Progenitor cell of endocrine pancreas (in vitro differentiated cells): ENCODE measurements at regions not wholly inside any gene's neighbourhood (a gene's known extent, or its start where the extent isn't known, plus 50 kb on each side); places are given as distances from the start of the nearest gene placed in this dataset.

ENCODE experiments used
- DNase-seq: peaks from one replicate; pipeline ENCODE4 v3.0.0; 2021; ENCODE audit warnings: low spot score; ENCODE audit not compliant: unreplicated experiment
- H3K27ac Mint-ChIP-seq: 2 replicates; pipeline ENCODE4 v1.8.0; 2021; ENCODE audit warnings: mild to moderate bottlenecking, moderate library complexity, mixed read lengths
- H3K27me3 Mint-ChIP-seq: 2 replicates; pipeline ENCODE4 v1.8.0; 2021; ENCODE audit warnings: mixed read lengths
- H3K36me3 Mint-ChIP-seq: 2 replicates; pipeline ENCODE4 v1.8.0; 2022; ENCODE audit warnings: mixed read lengths; ENCODE audit not compliant: insufficient read depth
- H3K4me1 Mint-ChIP-seq: 2 replicates; pipeline ENCODE4 v1.8.0; 2021; ENCODE audit warnings: low read depth, mixed read lengths
- H3K4me3 Mint-ChIP-seq: 2 replicates; pipeline ENCODE4 v1.8.0; 2021; ENCODE audit warnings: low read depth, mild to moderate bottlenecking, moderate library complexity, mixed read lengths
- H3K9me3 Mint-ChIP-seq: 2 replicates; pipeline ENCODE4 v1.8.0; 2021; ENCODE audit warnings: low read depth, mixed read lengths
- TF ChIP-seq, protein P1 (sequence below): fragments of 200-600 bp; sonication (generic); IDR thresholded peaks from one replicate; pipeline ENCODE4 v1.5.0; 2021; ENCODE audit warnings: antibody characterized with exemption, mild to moderate bottlenecking; ENCODE audit not compliant: unreplicated experiment

DNA sequence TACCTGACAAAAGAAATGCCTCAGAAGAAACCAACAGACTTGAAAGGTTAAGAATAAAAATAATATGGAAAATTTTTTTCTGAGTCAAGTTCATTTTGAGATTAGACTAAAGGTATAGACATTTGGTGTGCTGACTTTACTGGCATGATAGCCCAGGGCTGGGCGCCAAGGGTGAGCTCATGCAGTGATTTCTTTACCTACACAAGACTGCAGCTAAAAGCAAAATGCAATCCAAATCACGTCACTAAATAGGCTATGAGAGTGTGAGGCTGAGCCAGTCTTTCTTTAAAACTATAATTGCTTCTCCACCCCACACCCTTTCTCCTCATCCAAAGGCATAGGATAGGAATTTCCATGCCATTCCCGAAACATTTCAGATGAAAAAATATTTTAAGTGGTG lies 196.5 kb downstream of the FAM76B start:
- Mint-ChIP-seq H3K27me3 (peaks cover 9% of the 10 kb centered on the region), H3K27ac (no peak overlapping the region), H3K4me3 (no peak overlapping the region), H3K36me3 (no peaks in the 10 kb centered on the region), H3K4me1 (peaks cover 14% of the 10 kb centered on the region), H3K9me3 (no peaks in the 10 kb centered on the region)
- TF ChIP-seq, protein P1, sequence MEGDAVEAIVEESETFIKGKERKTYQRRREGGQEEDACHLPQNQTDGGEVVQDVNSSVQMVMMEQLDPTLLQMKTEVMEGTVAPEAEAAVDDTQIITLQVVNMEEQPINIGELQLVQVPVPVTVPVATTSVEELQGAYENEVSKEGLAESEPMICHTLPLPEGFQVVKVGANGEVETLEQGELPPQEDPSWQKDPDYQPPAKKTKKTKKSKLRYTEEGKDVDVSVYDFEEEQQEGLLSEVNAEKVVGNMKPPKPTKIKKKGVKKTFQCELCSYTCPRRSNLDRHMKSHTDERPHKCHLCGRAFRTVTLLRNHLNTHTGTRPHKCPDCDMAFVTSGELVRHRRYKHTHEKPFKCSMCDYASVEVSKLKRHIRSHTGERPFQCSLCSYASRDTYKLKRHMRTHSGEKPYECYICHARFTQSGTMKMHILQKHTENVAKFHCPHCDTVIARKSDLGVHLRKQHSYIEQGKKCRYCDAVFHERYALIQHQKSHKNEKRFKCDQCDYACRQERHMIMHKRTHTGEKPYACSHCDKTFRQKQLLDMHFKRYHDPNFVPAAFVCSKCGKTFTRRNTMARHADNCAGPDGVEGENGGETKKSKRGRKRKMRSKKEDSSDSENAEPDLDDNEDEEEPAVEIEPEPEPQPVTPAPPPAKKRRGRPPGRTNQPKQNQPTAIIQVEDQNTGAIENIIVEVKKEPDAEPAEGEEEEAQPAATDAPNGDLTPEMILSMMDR: no peak
- no peak for DNase-seq

DNA sequence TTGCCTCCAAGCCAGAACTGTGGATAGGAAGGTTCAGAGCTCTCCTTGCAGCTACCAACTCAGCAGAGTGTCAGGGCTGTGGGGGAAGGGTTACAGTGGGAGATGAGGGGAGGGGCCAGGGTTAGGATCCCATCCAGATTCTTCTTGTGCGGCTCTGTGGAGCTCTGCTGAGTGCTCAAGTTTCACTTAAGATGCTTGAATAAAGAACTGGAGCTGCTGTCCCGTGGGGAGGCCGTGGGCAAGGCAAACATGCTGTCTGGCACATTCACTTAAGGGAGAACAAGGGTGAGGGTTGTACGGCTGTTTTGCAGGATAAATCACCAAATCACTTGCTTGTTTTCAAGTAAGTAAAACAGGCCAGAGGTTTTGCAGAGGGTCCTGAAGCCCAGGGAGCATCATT lies 197.1 kb downstream of the FAM76B start:
- peaks cover 9% of the 10 kb centered on the region for H3K4me1 Mint-ChIP-seq
- no peak for DNase-seq
- TF ChIP-seq, protein P1: no peak
- H3K9me3 Mint-ChIP-seq: no peaks in the 10 kb centered on the region
- H3K27ac Mint-ChIP-seq: no peak overlapping the region
- no peaks in the 10 kb centered on the region for H3K36me3 Mint-ChIP-seq
- H3K4me3 Mint-ChIP-seq: no peak overlapping the region
- peaks cover 9% of the 10 kb centered on the region for H3K27me3 Mint-ChIP-seq

DNA sequence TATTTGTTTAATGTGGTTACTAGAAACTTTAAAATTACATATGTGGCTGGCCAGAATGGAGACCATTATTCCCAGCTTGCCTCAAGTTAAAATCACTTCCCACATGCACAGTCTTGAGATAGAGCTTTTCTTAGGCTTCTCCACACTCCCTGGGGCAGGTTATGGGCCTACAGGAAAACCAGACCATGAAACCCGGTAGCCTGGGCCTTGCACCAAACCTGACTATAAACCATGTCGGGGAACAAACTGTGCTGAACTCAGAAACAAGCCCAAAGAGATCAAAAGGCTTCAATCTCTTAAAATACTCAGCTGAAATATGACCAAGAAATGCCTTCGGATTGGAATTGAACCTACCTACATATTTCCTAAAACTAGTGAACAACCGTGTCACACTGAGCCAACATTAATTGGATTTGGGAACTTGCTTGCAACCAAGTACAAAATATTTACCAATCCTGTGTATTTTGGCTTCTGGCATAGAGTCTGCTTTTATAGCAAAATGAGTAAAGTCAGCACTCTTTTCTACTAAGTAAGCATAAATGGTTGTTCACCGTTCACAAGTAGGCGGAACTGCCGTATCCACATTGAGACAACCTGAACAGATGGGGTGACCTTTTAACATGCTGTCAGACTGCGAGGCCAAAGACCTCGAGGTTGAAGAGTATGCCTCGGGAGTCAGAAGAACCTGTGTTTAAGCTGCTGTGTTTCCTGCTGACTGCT lies 199.5 kb downstream of the FAM76B start:
- DNase-seq: no peak
- Mint-ChIP-seq H3K9me3 (no peaks in the 10 kb centered on the region), H3K36me3 (no peaks in the 10 kb centered on the region), H3K27ac (no peak overlapping the region), H3K27me3 (peaks cover 9% of the 10 kb centered on the region), H3K4me3 (no peak overlapping the region), H3K4me1 (no peaks in the 10 kb centered on the region)
- TF ChIP-seq, protein P1: no peak

DNA sequence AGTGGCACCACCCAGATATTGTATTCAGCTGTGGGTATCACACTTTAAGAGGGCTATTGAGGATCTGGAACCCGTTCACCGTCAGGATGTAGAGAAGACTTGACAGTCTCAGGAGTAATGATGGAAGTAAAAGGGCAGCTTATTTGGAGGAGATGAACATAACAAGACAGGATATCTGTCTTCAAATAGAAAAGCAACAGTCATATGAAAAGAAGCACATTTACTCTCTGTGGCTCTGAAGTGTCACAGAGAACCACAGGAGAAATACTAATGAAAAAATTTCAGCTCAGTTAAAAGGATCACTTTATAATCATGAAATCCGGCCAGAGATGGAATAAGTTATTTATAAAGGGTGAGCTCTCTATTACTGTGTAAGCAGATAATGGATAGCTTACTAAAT lies 200.8 kb downstream of the FAM76B start:
- H3K4me1 Mint-ChIP-seq: no peaks in the 10 kb centered on the region
- no peaks in the 10 kb centered on the region for H3K36me3 Mint-ChIP-seq
- TF ChIP-seq, protein P1: no peak
- no peak for DNase-seq
- no peak overlapping the region for H3K27ac Mint-ChIP-seq
- H3K4me3 Mint-ChIP-seq: no peak overlapping the region
- peaks cover 9% of the 10 kb centered on the region for H3K27me3 Mint-ChIP-seq
- H3K9me3 Mint-ChIP-seq: no peaks in the 10 kb centered on the region

DNA sequence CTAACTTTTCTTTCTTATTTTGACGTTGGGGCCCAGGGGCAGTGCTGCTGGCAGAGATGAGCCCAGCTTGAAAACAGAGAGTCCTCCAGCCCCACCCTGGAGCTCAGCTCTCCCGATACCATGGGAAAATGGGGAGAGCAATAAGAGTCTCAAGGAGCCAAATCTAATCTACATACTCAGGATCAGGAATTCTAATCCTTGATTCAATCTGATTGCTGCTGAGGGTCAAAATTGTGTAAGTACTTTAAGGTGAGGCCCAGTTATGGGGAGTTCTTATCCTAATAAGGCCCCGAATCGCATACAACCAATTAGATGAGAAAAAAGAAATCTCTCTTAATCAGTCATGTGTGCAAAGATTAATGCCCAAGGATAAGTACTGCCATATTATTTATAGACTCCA lies 202.9 kb downstream of the FAM76B start:
- TF ChIP-seq, protein P1: no peak
- Mint-ChIP-seq H3K27ac (no peak overlapping the region), H3K4me3 (no peak overlapping the region), H3K9me3 (no peaks in the 10 kb centered on the region), H3K27me3 (peaks cover 9% of the 10 kb centered on the region), H3K4me1 (no peaks in the 10 kb centered on the region), H3K36me3 (no peaks in the 10 kb centered on the region)
- DNase-seq: no peak
